ENCODE measurements at regions not wholly inside any gene's neighbourhood (a gene's known extent, or its start where the extent isn't known, plus 50 kb on each side); places are given as distances from the start of the nearest gene placed in this dataset.

DNA sequence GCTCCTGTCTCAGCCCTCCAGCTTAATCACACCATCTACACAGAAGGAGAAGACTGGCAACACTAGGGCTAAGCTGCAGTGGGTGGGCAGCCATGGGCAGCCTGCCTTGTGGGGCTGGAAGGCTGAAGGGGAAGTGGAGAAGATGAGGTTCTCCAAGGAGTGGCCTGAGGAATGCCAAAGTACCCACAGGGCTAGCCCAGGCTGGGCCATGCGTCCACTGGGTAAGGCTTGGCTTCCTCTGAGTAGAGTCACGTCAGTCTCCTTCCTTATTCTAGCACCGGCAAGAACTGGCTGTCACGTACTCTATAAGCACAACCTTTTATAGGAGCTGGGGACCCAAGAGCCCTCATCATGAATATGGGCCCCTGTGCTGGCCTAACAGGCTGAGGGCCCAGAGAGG lies 110.6 kb upstream of the SIRPA start (continued):
- TF ChIP-seq ZNF416 (CRISPR knock-in tag; IDR thresholded peaks at IDR 0.05) (no peak), TEAD1 (CRISPR knock-in tag; IDR thresholded peaks at IDR 0.05) (no peak), GTF2I (CRISPR knock-in tag; conservative IDR thresholded peaks at IDR 0.05) (no peak)
- TF ChIP-seq, protein P1, sequence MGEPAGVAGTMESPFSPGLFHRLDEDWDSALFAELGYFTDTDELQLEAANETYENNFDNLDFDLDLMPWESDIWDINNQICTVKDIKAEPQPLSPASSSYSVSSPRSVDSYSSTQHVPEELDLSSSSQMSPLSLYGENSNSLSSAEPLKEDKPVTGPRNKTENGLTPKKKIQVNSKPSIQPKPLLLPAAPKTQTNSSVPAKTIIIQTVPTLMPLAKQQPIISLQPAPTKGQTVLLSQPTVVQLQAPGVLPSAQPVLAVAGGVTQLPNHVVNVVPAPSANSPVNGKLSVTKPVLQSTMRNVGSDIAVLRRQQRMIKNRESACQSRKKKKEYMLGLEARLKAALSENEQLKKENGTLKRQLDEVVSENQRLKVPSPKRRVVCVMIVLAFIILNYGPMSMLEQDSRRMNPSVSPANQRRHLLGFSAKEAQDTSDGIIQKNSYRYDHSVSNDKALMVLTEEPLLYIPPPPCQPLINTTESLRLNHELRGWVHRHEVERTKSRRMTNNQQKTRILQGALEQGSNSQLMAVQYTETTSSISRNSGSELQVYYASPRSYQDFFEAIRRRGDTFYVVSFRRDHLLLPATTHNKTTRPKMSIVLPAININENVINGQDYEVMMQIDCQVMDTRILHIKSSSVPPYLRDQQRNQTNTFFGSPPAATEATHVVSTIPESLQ (CRISPR knock-in tag; IDR thresholded peaks at IDR 0.05), result no peak

DNA sequence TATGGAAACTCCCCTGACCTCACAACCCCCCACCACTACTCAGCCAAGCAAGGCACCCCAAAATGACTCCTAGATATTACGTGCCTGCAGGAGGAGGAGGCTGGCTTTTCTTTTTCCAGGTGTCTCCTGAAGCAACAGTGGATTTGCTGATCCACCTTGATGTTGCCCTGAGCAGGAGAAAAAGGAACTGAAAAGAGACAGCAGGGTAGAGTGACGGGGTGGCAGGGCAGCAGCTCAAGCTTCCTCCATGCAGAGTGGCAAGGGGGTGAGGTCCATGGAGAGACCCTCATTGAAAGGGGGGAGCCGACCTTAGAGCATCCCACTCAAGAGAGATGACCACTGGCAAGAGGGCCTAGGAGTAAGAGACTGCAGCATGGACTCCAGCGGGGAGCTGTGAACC lies 112.0 kb upstream of the SIRPA start:
- Mint-ChIP-seq H3K27ac (no peak overlapping the region), H3K4me1 (0 out of 2 replicates have a peak, but pooled peaks cover 3% of the 10 kb centered on the region), H3K36me3 (no peaks in the 10 kb centered on the region), H3K9me3 (no peaks in the 10 kb centered on the region), H3K27me3 (ENCODE audit: low read depth) (peaks cover 12% of the 10 kb centered on the region), H3K4me3 (no peak overlapping the region)
- ChIA-PET POLR2A (no interaction called here), CTCF (no interaction called here)
- TF ChIP-seq SMAD3 (CRISPR knock-in tag; IDR thresholded peaks at IDR 0.05; ENCODE audit: borderline replicate concordance), result no peak
- DNase-seq (ENCODE audit: low spot score) (no peak), ATAC-seq (no peak)

DNA sequence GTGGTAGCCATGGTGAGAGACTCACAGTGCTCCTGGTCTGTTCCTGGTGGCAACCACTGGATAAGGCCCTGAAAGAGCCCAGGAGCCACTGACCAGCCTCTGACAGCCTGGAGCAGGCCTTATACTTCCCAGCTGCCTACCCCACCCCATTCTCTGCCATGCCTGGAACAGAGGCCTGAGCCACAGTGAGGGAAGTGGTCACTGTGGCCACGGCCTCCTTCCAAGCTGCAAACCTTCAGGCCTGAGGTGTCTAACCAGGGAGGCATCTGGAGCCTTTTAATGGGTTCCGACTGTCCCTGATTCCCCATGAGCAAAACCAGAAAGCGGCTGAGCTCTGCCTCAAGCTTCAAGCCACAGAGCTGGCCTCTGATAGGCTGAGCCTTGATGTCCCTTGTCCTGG lies 113.0 kb upstream of the SIRPA start:
- Mint-ChIP-seq H3K36me3 (no peaks in the 10 kb centered on the region), H3K9me3 (no peaks in the 10 kb centered on the region), H3K27ac (no peak overlapping the region), H3K4me3 (no peak overlapping the region), H3K4me1 (peaks cover 7% of the 10 kb centered on the region), H3K27me3 (ENCODE audit: low read depth) (peaks cover 3% of the 10 kb centered on the region)
- no peak for ATAC-seq
- ChIA-PET CTCF (interaction anchor here (1.5 kb wide), 1 partner anchor 9 kb away, joined by 5 read pairs; no protein-coding TSS in a partner anchor), POLR2A (no interaction called here)
- TF ChIP-seq, protein P2, sequence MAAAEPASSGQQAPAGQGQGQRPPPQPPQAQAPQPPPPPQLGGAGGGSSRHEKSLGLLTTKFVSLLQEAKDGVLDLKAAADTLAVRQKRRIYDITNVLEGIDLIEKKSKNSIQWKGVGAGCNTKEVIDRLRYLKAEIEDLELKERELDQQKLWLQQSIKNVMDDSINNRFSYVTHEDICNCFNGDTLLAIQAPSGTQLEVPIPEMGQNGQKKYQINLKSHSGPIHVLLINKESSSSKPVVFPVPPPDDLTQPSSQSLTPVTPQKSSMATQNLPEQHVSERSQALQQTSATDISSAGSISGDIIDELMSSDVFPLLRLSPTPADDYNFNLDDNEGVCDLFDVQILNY (CRISPR knock-in tag; IDR thresholded peaks at IDR 0.05), result no peak
- TF ChIP-seq RELA (CRISPR knock-in tag; IDR thresholded peaks at IDR 0.05; ENCODE audit: borderline replicate concordance) (no peak), GRHL2 (CRISPR knock-in tag; IDR thresholded peaks at IDR 0.05; ENCODE audit: insufficient replicate concordance, severe bottlenecking) (no peak), TCF7 (CRISPR knock-in tag; IDR thresholded peaks at IDR 0.05; ENCODE audit: low read depth) (no peak), PRRX2 (CRISPR knock-in tag; IDR thresholded peaks at IDR 0.05) (no peak), NR2C2 (CRISPR knock-in tag; IDR thresholded peaks at IDR 0.05) (no peak), KAT7 (CRISPR knock-in tag; IDR thresholded peaks at IDR 0.05; ENCODE audit: borderline replicate concordance) (no peak), NFE2L1 (CRISPR knock-in tag; IDR thresholded peaks at IDR 0.05) (no peak), FOXK1 (CRISPR knock-in tag; IDR thresholded peaks at IDR 0.05) (no peak)
- TF ChIP-seq, protein P3, sequence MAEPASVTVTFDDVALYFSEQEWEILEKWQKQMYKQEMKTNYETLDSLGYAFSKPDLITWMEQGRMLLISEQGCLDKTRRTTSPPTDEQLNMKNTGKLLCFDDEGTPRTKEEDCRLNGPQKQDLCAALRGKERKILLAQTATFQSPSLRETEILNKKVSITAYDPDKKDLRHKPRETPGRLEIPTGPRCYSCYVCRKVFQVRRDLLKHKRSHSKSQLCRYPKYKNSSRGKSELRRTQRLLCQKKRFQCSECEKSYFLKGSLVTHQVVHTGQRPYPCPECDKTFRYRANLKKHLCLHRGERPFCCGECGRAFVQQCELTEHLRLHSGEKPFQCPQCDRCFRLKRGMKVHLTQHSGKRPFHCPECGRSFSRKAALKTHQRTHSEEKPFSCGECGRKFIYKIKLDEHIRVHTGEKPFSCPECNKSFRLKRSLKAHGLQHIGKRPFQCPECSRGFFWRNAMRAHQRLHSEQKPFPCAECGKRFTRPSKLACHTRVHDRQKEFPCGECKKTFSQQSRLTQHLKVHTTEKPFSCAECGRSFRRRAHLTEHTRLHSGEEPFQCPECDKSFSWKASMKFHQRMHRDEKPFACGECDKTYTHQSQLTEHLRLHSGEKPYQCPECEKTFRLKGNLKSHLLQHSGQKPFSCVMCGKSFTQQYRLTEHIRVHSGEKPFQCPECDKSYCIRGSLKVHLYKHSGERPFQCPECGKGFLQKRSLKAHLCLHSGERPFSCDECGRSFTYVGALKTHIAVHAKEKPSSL (CRISPR knock-in tag; conservative IDR thresholded peaks at IDR 0.05), result no peak
- no peak for DNase-seq (ENCODE audit: low spot score)

DNA sequence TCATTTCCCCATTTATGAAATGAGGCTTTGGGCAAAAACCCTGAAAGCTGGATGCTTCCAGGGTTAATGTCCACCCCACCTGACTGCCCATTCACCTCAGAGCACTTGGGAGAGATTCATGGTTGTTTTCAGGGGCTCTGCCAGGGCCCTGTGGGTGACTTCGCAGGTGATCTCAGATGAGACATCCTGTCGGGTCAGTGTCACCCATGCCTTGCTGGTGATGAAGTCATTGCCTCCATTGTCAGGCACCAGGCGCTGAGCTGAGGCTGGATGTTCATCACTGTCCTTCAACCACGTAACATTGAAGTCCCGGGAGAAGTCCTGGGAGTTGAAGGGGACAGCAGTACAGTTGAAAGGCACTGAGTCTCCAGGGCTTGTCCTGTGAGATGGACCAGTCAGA lies 115.6 kb upstream of the SIRPA start:
- Mint-ChIP-seq H3K27me3 (ENCODE audit: low read depth) (peaks cover 3% of the 10 kb centered on the region), H3K4me3 (no peak overlapping the region), H3K4me1 (peaks cover 14% of the 10 kb centered on the region), H3K27ac (no peak overlapping the region), H3K9me3 (peaks cover under 1% of the 10 kb centered on the region), H3K36me3 (peaks cover under 1% of the 10 kb centered on the region; the same call in 1 of the 2 replicates)
- ChIA-PET CTCF (no interaction called here), POLR2A (no interaction called here)
- no peak for ATAC-seq
- no peak for TF ChIP-seq CREM (CRISPR knock-in tag; IDR thresholded peaks at IDR 0.05)
- no peak for TF ChIP-seq ZNF138 (CRISPR knock-in tag; conservative IDR thresholded peaks at IDR 0.05)
- TF ChIP-seq, protein P4, sequence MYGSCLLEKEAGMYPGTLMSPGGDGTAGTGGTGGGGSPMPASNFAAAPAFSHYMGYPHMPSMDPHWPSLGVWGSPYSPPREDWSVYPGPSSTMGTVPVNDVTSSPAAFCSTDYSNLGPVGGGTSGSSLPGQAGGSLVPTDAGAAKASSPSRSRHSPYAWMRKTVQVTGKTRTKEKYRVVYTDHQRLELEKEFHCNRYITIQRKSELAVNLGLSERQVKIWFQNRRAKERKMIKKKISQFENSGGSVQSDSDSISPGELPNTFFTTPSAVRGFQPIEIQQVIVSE (CRISPR knock-in tag; IDR thresholded peaks at IDR 0.05; ENCODE audit: borderline replicate concordance), result no peak
- no peak for TF ChIP-seq ZNF423 (CRISPR knock-in tag; IDR thresholded peaks at IDR 0.05)
- DNase-seq (ENCODE audit: low spot score), result no peak

Data from WTC11 (cell line).